Activated CD8-positive, alpha-beta T cell treated with anti-CD3 and anti-CD28 coated beads for 36 hours (primary cell): ENCODE measurements at regions not wholly inside any gene's neighbourhood (a gene's known extent, or its start where the extent isn't known, plus 50 kb on each side); places are given as distances from the start of the nearest gene placed in this dataset.

Source experiments
- ATAC-seq: fragments of 200-7000 bp; cut with Tn5 transposase; one replicate; pipeline ENCODE4 v1.10.0; 2021; ENCODE audit warnings: mild to moderate bottlenecking, moderate library complexity
- CTCF ChIA-PET: fragments of 350-600 bp; sonication (Branson Sonifier 250); formaldehyde crosslinking; loops from one replicate; lab custom pipeline; 2021; ENCODE audit warnings: antibody characterized with exemption; lab: Charles Lee
- POLR2A ChIA-PET: fragments of 350-600 bp; sonication (Branson Sonifier 250); formaldehyde crosslinking; loops from one replicate; lab custom pipeline; 2021; ENCODE audit warnings: antibody characterized with exemption; lab: Charles Lee
- DNase-seq: peaks from one replicate; pipeline ENCODE4 v3.0.0-alpha.2; 2020
- H3K27ac Mint-ChIP-seq: one replicate; pipeline ENCODE4 v1.8.0; 2021; ENCODE audit warnings: mild to moderate bottlenecking, mixed read lengths
- H3K27me3 Mint-ChIP-seq: one replicate; pipeline ENCODE4 v1.8.0; 2021; ENCODE audit warnings: mixed read lengths
- H3K36me3 Mint-ChIP-seq: one replicate; pipeline ENCODE4 v1.8.0; 2021; ENCODE audit warnings: low read depth, mixed read lengths
- H3K4me1 Mint-ChIP-seq: one replicate; pipeline ENCODE4 v1.8.0; 2021; ENCODE audit warnings: low read depth, mixed read lengths
- H3K4me3 Mint-ChIP-seq: one replicate; pipeline ENCODE4 v1.8.0; 2021; ENCODE audit warnings: mild to moderate bottlenecking, moderate library complexity, mixed read lengths
- H3K9me3 Mint-ChIP-seq: one replicate; pipeline ENCODE4 v1.8.0; 2021; ENCODE audit warnings: mixed read lengths
- intact Hi-C: fragments of 100-400 bp; cut with micrococcal nuclease; formaldehyde crosslinking; loops from one replicate; pipeline ENCODE4 v1.10.0; 2022
- TF ChIP-seq, protein P1 (sequence below): fragments of 200-600 bp; IDR thresholded peaks from one replicate; pipeline ENCODE4 v1.8.0; 2022; ENCODE audit warnings: antibody characterized with exemption, mild to moderate bottlenecking

DNA sequence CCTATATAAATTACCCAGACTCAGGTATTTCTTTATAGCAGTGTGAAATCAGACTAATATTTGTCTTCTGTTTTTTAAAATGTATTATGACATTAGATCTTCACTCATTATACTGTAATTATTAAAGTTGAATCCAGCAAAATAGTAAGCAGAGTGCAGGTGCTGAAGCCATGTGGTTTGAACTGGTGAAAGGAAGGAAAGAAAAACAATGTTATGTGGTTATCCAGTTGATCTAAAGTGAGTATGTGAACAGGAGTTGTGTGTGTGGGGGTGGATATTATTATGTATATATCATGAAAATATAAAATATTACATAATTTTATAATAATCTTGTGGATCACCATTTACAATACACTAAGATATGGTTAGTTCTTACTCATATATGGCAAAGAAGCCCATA is 593.7 kb downstream of the SEMA5A start:
- DNase-seq (no peak), ATAC-seq (no peak)
- Mint-ChIP-seq H3K27ac (no peak overlapping the region), H3K9me3 (no peaks in the 10 kb centered on the region), H3K36me3 (no peaks in the 10 kb centered on the region), H3K4me1 (no peaks in the 10 kb centered on the region), H3K4me3 (no peak overlapping the region), H3K27me3 (no peaks in the 10 kb centered on the region)
- intact Hi-C loops, result no loop called here
- CTCF ChIA-PET, result no interaction called here
- POLR2A ChIA-PET, result no interaction called here
- TF ChIP-seq, protein P1, sequence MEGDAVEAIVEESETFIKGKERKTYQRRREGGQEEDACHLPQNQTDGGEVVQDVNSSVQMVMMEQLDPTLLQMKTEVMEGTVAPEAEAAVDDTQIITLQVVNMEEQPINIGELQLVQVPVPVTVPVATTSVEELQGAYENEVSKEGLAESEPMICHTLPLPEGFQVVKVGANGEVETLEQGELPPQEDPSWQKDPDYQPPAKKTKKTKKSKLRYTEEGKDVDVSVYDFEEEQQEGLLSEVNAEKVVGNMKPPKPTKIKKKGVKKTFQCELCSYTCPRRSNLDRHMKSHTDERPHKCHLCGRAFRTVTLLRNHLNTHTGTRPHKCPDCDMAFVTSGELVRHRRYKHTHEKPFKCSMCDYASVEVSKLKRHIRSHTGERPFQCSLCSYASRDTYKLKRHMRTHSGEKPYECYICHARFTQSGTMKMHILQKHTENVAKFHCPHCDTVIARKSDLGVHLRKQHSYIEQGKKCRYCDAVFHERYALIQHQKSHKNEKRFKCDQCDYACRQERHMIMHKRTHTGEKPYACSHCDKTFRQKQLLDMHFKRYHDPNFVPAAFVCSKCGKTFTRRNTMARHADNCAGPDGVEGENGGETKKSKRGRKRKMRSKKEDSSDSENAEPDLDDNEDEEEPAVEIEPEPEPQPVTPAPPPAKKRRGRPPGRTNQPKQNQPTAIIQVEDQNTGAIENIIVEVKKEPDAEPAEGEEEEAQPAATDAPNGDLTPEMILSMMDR, result no peak

DNA sequence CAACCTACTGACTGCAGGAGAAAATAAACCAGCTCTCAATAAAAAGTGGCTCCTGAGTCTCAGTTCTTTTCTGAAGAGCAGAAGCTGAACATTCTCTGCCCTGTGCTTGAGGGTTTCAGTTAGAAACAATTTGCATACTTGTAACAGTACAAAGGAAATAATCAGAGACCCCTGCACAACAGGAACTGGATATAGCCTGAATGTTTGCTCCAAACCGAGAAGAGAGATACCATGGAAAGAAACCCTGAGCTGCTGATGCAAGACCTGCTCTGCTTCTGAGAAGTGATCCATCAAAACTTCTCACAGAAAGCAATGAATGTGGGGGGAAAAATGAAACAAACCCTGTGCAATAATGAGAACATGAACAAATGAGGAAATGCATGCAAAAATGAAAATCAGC is 592.9 kb downstream of the SEMA5A start:
- intact Hi-C loops, result no loop called here
- no peaks in the 10 kb centered on the region for H3K27me3 Mint-ChIP-seq
- ATAC-seq (no peak), DNase-seq (no peak)
- H3K4me3 Mint-ChIP-seq, result no peak overlapping the region
- H3K36me3 Mint-ChIP-seq, result no peaks in the 10 kb centered on the region
- TF ChIP-seq, protein P1, result no peak
- POLR2A ChIA-PET, result no interaction called here
- H3K27ac Mint-ChIP-seq, result no peak overlapping the region
- H3K4me1 Mint-ChIP-seq, result no peaks in the 10 kb centered on the region
- H3K9me3 Mint-ChIP-seq, result no peaks in the 10 kb centered on the region
- CTCF ChIA-PET, result no interaction called here

DNA sequence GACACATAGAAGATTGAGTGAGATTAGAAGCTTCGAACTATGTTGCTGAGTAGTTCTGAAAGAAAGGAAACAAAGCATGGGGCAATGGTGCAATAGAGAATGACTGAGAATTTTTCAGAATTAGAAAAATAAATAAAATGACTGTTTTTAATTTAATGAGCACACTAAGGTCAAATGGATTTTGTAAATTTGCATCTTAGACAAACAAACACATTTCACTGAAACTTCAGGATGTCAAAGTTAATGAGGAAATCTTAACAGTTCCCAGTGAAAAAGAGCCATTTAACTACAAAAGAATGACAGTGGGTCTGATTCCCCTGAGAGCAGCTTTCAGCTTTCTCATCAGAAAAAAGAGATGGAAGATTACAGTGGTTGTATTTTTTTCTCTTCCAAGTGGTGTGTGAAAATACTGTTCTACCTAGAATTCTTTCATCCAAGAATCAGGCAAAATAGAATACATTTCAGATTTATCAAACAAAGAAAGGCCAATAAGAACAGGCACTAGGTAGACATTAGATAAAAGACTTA is 591.9 kb downstream of the SEMA5A start:
- DNase-seq (no peak), ATAC-seq (no peak)
- CTCF ChIA-PET, result no interaction called here
- intact Hi-C loops, result no loop called here
- no peak overlapping the region for H3K27ac Mint-ChIP-seq
- no peaks in the 10 kb centered on the region for H3K27me3 Mint-ChIP-seq
- H3K4me3 Mint-ChIP-seq, result no peak overlapping the region
- TF ChIP-seq, protein P1, result no peak
- no peaks in the 10 kb centered on the region for H3K9me3 Mint-ChIP-seq
- H3K36me3 Mint-ChIP-seq, result no peaks in the 10 kb centered on the region
- POLR2A ChIA-PET, result no interaction called here
- no peaks in the 10 kb centered on the region for H3K4me1 Mint-ChIP-seq

DNA sequence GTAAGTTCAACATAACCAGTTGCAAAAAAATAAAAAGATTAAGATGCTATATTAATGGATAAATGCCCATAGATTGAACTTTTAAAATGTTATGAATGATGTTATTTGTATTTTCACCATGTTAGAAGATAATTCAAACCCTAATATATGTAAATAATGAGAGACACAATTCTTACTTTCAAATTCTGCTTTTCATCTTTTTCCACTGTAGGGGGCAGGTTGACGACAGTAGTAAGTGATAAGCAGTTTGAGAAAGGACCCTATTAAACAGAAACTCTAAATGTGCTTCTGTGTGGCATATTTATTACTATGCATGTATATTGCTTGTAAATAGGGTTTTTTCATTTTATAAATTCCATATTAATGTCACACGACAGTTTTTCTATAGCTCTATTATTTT is 591.1 kb downstream of the SEMA5A start:
- Mint-ChIP-seq H3K4me3 (no peak overlapping the region), H3K27ac (no peak overlapping the region), H3K27me3 (no peaks in the 10 kb centered on the region), H3K9me3 (no peaks in the 10 kb centered on the region), H3K4me1 (no peaks in the 10 kb centered on the region), H3K36me3 (no peaks in the 10 kb centered on the region)
- intact Hi-C loops, result no loop called here
- POLR2A ChIA-PET, result no interaction called here
- ATAC-seq (no peak), DNase-seq (no peak)
- TF ChIP-seq, protein P1, result no peak
- CTCF ChIA-PET, result no interaction called here

DNA sequence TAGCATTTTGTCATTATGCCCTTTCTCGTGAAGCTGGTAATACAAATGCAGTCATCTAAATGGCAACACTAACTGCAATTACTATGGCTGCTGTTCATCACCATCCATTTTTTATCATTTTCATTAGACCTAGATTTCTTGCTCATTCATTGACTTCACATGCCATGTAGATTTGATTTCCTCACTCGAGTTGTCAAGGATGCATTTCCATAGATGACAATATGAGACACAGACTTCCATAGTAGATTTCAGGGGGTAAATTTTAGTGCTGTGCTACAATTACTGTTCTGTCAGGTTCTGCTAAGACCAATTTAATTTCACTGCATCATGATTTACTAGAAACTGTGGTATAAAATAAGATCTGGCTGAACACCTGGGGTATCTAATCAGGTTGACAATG is 589.2 kb downstream of the SEMA5A start:
- no peaks in the 10 kb centered on the region for H3K36me3 Mint-ChIP-seq

More for the DNA sequence above, 589.2 kb downstream of the SEMA5A start:
- intact Hi-C loops, result no loop called here
- Mint-ChIP-seq H3K9me3 (peaks cover 2% of the 10 kb centered on the region), H3K27me3 (no peaks in the 10 kb centered on the region), H3K27ac (no peak overlapping the region), H3K4me1 (no peaks in the 10 kb centered on the region), H3K4me3 (no peak overlapping the region)
- ChIA-PET POLR2A (no interaction called here), CTCF (no interaction called here)
- DNase-seq (no peak), ATAC-seq (no peak)
- TF ChIP-seq, protein P1, result no peak
